HCT116 (cell line): ENCODE measurements at regions not wholly inside any gene's neighbourhood (a gene's known extent, or its start where the extent isn't known, plus 50 kb on each side); places are given as distances from the start of the nearest gene placed in this dataset.

ENCODE experiments used
- ATF3 ChIP-seq: IDR thresholded peaks from 2 replicates; pipeline ENCODE4 v1.6.1; 2012
- EGR1 ChIP-seq: IDR thresholded peaks from 2 replicates; pipeline ENCODE4 v1.6.1; 2012; ENCODE audit warnings: low read depth
- JUND ChIP-seq: IDR thresholded peaks from 2 replicates; pipeline ENCODE4 v1.6.1; 2012
- POLR2A ChIP-seq: IDR thresholded peaks from 2 replicates; pipeline ENCODE4 v1.7.0; 2011; ENCODE audit warnings: borderline replicate concordance; ENCODE audit not compliant: insufficient read depth, insufficient read length; ENCODE audit errors: extremely low read depth
- POLR2AphosphoS5 ChIP-seq: IDR thresholded peaks from 2 replicates; pipeline ENCODE4 v1.6.1; 2011; ENCODE audit warnings: mild to moderate bottlenecking, low read depth, low read length, moderate library complexity
- RAD21 ChIP-seq: IDR thresholded peaks from 2 replicates; pipeline ENCODE4 v1.6.1; 2012; ENCODE audit warnings: low read depth, mild to moderate bottlenecking
- REST ChIP-seq: IDR thresholded peaks from 2 replicates; pipeline ENCODE4 v1.6.1; 2012; ENCODE audit warnings: low read depth
- YY1 ChIP-seq: IDR thresholded peaks from 2 replicates; pipeline ENCODE4 v1.6.1; 2011; ENCODE audit warnings: low read length, low read depth, moderate library complexity, mild to moderate bottlenecking; ENCODE audit not compliant: insufficient replicate concordance; ENCODE audit errors: extremely low read depth
- ZFX ChIP-seq: fragments of 450-650 bp; IDR thresholded peaks from 2 replicates; pipeline ENCODE4 v1.6.1; 2017
- TF ChIP-seq, protein P1 (sequence below), 3 experiments: fragments of 200-600 bp in 1 of 3; sonication (generic) in 1 of 3; IDR thresholded peaks in 2 of 3; conservative IDR thresholded peaks in 1 of 3; 2 replicates each; pipeline ENCODE4 v1.5.1; 2012 to 2017; ENCODE audit warnings: low read depth in 2 of 3, low read length in 2 of 3, antibody characterized with exemption in 1 of 3, borderline replicate concordance in 1 of 3, control low read depth in 1 of 3, mild to moderate bottlenecking in 1 of 3, mixed read lengths in 1 of 3, mixed run types in 1 of 3, moderate library complexity in 1 of 3; ENCODE audit not compliant: insufficient read depth in 1 of 3
- TF ChIP-seq, protein P2 (sequence below): IDR thresholded peaks from 2 replicates; pipeline ENCODE4 v1.6.1; 2012

- TF ChIP-seq YY1, result no peak
- TF ChIP-seq, protein P1, sequence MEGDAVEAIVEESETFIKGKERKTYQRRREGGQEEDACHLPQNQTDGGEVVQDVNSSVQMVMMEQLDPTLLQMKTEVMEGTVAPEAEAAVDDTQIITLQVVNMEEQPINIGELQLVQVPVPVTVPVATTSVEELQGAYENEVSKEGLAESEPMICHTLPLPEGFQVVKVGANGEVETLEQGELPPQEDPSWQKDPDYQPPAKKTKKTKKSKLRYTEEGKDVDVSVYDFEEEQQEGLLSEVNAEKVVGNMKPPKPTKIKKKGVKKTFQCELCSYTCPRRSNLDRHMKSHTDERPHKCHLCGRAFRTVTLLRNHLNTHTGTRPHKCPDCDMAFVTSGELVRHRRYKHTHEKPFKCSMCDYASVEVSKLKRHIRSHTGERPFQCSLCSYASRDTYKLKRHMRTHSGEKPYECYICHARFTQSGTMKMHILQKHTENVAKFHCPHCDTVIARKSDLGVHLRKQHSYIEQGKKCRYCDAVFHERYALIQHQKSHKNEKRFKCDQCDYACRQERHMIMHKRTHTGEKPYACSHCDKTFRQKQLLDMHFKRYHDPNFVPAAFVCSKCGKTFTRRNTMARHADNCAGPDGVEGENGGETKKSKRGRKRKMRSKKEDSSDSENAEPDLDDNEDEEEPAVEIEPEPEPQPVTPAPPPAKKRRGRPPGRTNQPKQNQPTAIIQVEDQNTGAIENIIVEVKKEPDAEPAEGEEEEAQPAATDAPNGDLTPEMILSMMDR (IDR thresholded peaks at IDR 0.05 in 2 of 3, conservative IDR thresholded peaks at IDR 0.05 in 1 of 3; ENCODE audit: borderline replicate concordance in 1 of 3, insufficient read depth in 1 of 3, low read depth in 2 of 3, low read length in 2 of 3), result no peak
- no peak for TF ChIP-seq POLR2A
- TF ChIP-seq, protein P2, sequence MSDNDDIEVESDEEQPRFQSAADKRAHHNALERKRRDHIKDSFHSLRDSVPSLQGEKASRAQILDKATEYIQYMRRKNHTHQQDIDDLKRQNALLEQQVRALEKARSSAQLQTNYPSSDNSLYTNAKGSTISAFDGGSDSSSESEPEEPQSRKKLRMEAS, result no peak
- TF ChIP-seq EGR1, result no peak
- no peak for TF ChIP-seq ATF3
- no peak for TF ChIP-seq POLR2AphosphoS5
- TF ChIP-seq RAD21, result no peak
- no peak for TF ChIP-seq JUND
- TF ChIP-seq ZFX, result no peak
- TF ChIP-seq REST, result no peak
Measured at GRCh38 chr6:166715992-166716391, 88.9 kb upstream of the RPS6KA2 start.
